ENCODE measurements at regions not wholly inside any gene's neighbourhood (a gene's known extent, or its start where the extent isn't known, plus 50 kb on each side); places are given as distances from the start of the nearest gene placed in this dataset.

DNA sequence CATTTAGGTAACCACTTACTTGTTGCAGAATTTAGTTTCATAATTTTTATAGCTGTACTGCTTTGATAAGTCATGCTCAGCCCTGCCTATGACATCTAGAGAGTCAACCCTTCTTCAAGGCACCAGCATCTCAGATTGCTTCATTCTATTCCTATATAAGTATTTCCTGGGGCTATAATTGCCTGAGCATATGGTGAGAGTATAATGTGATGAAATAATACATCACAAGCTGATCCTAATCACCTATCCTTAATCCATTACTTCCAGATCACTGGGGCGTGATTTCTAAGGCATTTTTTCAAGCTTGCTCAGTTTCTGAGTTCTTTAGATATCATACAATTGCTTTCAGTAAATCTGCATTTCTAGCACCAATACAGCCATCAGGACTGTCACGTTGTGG lies 200.0 kb upstream of the NPY2R start:
- TF ChIP-seq, protein P1, sequence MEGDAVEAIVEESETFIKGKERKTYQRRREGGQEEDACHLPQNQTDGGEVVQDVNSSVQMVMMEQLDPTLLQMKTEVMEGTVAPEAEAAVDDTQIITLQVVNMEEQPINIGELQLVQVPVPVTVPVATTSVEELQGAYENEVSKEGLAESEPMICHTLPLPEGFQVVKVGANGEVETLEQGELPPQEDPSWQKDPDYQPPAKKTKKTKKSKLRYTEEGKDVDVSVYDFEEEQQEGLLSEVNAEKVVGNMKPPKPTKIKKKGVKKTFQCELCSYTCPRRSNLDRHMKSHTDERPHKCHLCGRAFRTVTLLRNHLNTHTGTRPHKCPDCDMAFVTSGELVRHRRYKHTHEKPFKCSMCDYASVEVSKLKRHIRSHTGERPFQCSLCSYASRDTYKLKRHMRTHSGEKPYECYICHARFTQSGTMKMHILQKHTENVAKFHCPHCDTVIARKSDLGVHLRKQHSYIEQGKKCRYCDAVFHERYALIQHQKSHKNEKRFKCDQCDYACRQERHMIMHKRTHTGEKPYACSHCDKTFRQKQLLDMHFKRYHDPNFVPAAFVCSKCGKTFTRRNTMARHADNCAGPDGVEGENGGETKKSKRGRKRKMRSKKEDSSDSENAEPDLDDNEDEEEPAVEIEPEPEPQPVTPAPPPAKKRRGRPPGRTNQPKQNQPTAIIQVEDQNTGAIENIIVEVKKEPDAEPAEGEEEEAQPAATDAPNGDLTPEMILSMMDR (conservative IDR thresholded peaks at IDR 0.05; ENCODE audit: low read length): no peak
- no peak for TF ChIP-seq EZH2phosphoT487 (IDR thresholded peaks at IDR 0.05; ENCODE audit: borderline replicate concordance)

Measured in Loucy (cell line).